Limb (tissue), 2 donors: ENCODE measurements at regions not wholly inside any gene's neighbourhood (a gene's known extent, or its start where the extent isn't known, plus 50 kb on each side); places are given as distances from the start of the nearest gene placed in this dataset.
"Not testable (repeated sequence)": the region's sequence is repeated elsewhere in the genome, so short reads cannot be mapped to it uniquely, and the experiment has no call there.

Experiments used
- DNase-seq, 2 donors: peaks; one replicate each; pipeline ENCODE4 v3.0.0-alpha.2; 2016; ENCODE audit errors: extremely low spot score in 2 of 2

DNA sequence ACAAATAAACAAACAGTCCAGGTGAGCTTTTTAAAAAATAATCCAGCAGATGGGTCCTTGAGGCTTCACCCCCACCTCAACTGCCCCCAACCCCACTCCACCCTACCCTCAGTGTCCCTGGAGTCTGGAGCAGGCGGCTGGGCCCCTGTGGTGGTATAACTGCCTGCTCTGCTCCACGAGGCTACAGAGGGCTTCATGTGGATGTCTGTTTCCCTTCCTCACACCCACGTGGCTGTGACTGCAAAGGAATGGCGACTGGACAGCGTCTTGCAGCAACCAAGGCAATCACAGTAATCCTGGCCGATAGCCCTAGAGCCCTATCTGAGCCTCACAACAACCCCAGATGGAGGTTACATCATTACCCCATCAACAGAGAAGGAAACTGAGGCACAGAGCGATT lies 76.5 kb downstream of the SLC2A10 start:
- DNase-seq: no peak

- DNase-seq: no peak
Observed at GRCh38 chr20:46786566-46786965, 77.1 kb downstream of the SLC2A10 start.

- peak in 1 of 2 donors; percentile 52 for DNase-seq
Observed at GRCh38 chr20:46787991-46788762, 78.7 kb downstream of the SLC2A10 start.

- not testable (repeated sequence) for DNase-seq
Observed at GRCh38 chr20:46788763-46789091, 79.3 kb downstream of the SLC2A10 start.

GRCh38 chr20:46789339-46790028 lies 80.0 kb downstream of the SLC2A10 start:
- DNase-seq: no peak

DNA sequence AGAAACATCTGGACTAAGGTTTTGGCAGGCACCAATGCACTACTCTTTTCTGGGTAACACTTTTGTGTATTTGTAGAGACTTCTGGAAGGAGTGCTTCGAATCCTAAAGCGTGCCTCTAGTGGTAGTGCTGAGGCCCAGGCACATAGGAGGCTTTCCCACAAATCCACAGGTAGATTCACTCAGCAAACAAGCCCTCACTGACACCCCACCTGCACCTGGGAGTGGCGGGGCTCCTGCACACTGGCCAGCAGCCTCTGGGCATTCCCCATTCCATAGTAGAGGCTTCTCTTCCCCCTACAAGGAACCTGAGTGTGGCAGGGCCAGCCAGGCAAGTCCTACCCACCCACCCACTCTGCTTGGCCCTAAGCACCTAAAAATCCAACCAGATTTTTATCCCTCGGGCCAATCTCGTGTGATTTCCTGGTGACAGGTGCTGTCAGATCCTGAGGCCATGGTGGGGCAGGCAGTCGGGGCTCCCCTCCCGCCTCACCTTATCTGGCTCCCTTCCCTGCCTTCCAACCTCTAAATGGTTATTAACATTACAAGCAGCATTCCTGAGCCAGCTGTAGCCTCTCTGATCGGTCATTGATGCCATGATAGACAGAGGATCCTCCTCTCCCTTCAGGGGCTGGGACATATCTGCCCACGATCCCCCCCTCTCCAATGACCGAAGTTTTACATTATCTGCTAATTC lies 82.4 kb downstream of the SLC2A10 start:
- DNase-seq: no peak

DNA sequence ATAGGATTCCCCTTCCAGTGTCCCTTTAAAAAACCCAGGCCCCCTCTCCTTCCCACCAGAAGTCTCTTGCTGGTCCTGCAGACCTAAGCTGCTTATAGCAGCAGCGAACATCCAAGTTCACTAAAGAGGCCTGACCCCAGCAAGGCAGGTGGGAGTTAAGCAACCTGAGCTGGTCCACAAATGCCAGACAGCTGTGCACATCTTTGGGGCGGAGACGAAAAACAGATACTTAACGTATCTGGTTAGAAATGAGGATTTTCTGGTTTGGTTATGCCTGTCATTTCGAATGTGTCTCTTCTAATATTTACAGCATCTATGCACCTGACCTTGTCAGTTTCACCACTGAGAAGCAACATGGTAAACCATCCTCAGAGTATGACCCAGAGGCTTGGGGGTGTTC lies 87.8 kb downstream of the SLC2A10 start:
- DNase-seq: no peak

DNA sequence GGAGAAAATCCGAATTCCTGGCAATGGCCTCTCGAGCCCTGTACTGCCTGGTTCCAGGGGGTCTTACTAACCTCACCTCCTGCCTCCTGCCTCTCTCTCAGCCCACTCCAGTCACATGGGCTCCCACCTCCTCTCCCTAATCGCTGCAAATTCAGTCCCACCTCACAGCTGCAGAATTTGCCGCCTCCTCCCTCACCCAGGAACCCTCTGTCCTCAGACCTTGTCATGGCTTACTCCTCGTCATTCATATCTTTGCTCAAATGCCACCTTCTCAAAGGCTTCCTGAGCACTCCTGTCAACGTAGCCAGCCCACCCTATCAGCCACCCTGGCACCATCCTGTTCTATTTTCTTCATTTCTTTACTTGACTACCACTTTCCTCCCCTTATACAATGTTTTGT lies 89.0 kb downstream of the SLC2A10 start:
- no peak for DNase-seq

DNA sequence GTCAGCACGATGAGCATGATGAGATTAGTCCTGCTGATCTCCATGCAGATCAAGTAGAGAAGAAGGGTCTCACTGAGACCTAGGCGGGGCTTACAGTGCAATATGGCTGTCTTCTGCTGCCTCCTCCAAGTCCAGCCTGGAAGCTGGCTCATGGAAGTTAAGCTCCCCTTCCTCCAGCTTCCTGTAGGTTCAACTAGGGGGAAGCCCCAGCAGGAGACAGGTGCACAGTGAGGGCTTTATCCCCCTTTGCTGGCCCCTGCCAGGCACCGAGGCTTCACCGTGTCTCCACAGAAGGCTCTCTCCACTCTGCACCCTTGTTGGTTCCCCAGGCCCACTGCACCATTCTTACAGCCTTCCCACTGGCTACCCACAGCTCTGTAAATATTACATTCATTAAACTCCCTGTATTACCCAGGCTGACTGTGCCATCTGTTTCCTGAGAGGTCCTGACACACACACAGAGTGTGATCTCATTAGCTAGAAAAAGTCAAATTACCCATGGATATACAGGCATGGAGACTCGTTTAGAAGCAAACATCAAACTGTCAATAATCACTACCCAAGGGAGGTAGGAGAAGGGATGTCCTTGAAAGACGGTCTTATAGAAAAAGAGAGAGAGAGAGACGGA lies 90.4 kb downstream of the SLC2A10 start:
- no peak for DNase-seq

DNA sequence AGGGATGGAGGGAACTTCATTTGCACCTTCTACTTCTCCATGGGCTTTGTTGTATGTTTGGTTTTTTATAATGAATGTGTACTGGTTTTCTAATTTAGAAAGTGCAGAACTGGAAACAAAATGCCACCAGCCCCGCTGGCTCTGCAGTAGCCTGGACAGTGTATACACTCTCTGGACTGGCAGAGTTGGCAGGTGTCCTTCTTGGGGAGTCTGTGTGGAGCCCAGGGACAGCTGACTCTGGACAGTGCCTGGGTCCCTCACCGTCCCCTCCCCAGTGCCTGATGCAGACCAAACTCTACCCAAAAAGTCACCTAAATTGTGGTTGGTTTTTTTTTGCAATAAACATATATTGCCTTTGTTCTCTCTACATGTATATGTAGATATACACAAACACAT lies 91.0 kb downstream of the SLC2A10 start:
- no peak for DNase-seq

- DNase-seq: no peak
Observed at GRCh38 chr20:46801003-46801702, 91.7 kb downstream of the SLC2A10 start.

- no peak for DNase-seq
Observed at GRCh38 chr20:46802722-46803121, 91.9 kb upstream of the EYA2 start.

DNA sequence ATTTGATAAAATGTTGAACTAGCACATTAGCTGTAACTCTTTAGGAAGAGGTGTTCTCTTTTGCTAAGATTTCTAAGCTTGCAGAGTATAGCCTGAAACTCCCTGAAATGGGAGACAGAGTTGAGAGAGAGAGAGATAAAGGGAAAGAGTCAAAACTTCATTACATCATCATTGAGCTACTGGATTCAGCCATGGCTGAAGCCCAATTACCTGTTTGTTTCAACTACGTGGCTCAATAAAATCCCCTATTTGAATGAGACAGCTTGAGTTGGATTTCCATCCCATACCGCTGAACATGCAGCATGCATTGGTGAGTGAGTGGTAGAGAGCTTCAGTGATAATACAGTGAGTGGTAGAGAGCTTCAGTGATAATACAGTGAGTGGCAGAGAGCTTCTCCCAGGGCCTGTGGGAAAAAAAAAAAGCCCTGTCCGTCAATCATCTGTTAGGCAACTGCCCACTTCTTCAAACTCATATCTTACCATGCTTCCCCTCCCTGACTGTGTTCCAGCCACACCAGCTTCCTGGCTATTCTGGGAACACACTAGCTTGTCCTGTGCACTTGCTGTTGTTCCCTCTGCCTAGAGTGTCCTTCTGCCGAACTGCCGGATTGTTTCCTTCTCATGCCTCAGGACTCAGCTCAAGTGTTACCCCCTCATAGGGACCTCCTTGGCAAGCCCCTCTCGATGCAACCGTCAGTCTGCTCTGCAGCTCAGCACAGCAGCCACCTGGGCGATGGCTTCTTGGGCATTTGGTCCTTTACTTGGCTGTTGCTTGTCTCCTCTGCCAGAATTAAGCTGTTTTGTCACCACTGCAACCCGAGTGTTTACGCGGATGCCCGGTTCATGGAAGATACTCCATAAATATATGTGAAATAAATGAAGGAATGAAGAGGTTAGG lies 91.3 kb upstream of the EYA2 start:
- no peak for DNase-seq

- DNase-seq: no peak
Observed at GRCh38 chr20:46804126-46804525, 90.5 kb upstream of the EYA2 start.

- no peak for DNase-seq
Observed at GRCh38 chr20:46805836-46806235, 88.8 kb upstream of the EYA2 start.

- DNase-seq: no peak
Observed at GRCh38 chr20:46807998-46808397, 86.6 kb upstream of the EYA2 start.

- DNase-seq: no peak
Observed at GRCh38 chr20:46808565-46808964, 86.1 kb upstream of the EYA2 start.

DNA sequence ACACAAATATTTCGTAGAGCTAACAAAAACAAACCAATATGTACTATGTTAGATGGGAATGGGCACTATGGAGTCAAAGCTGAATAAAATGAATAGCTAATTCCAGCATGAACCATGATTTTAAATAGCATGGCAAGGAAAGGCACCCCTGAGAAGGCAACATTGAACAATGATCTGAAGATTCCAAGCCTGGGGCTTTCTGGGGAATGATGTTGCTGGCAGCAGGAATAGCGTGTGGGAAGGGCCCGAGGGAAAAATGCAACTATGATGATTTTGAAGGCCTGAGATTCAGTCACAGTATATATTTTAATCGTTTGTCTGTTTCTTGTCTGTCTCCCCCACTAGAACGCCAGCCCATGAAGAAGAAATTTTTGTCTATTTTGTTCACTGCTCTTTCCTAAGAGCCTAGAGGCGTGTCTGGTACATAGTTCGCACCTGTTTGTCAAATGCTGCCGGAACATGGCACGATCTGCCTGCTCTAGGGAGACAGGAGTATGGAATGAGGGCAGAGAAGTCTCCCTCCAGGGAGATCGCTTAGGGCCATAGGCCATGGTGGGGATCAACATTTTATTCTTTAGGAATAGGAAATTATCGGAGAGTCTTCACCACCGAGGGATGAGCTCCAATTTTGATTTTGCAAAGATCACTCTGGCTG lies 84.8 kb upstream of the EYA2 start:
- no peak for DNase-seq

DNA sequence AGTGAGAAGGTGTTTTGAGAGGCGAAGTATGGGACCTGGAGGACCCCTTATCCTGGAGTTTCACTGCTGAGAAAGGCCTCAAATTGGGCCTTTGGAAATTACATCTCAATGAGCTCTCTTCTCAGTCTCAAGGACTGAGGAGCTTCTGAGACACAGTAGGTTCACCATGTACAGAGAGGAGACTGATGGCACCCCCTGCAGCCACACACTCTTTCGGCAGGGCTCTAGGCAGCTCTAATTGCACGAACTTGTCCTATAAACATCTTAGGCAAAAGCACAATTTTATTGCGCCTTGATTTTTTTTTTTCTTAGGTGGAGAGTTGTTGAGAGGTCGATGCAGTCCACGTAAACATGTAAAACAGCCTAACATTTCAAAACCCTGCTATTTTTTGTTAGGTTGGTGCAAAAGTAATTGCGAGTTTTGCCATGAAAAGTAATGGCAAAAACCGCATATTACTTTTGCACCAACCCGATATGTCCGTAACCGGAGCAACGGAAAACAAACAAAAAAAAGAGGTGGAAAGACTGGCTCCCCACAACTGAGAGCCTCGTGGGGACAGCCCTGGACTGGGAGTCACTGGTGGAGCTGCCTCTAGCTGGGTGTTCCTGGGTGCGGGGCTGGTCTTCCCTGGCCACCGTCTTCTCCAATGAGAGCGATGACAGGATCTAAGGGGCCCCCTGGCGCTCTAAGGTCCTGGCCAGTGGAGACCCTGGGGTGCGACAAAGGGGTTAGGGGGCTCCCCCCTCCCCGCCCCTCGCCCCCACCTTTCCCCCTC lies 84.0 kb upstream of the EYA2 start:
- peak in 1 of 2 donors; percentile 52 for DNase-seq
